GM12878 (cell line): ENCODE measurements at regions not wholly inside any gene's neighbourhood (a gene's known extent, or its start where the extent isn't known, plus 50 kb on each side); places are given as distances from the start of the nearest gene placed in this dataset.

Source experiments
- ATAC-seq: fragments of 200-7000 bp; cut with Tn5 transposase; 3 replicates; pipeline ENCODE4 v1.9.1; 2020; ENCODE audit warnings: mild to moderate bottlenecking, moderate library complexity
- BruUV-seq: library from RNA; stranded (reverse); fragments of 400-500 nt; replicated peaks from 2 replicates; lab custom pipeline; 2021; lab: Mats Ljungman, UMichigan
- CTCF ChIA-PET: fragments of 300-600 bp; sonication (Branson Sonifier 250); formaldehyde crosslinking; extraction: SDS; loops from one replicate; lab custom pipeline; 2021; ENCODE audit warnings: inconsistent platforms; lab: Yijun Ruan, JAX
- POLR2A ChIA-PET: fragments of 350-600 bp; formaldehyde crosslinking; extraction: SDS; loops from one replicate; lab custom pipeline; 2021; ENCODE audit warnings: inconsistent platforms; lab: Charles Lee
- RAD21 ChIA-PET: fragments of 300-600 bp; sonication (Branson Sonifier 250); formaldehyde crosslinking; loops from one replicate; lab custom pipeline; 2023; ENCODE audit warnings: antibody characterized with exemption; ENCODE audit not compliant: unreplicated experiment; lab: Charles Lee
- SMC1A ChIA-PET: fragments of 300-600 bp; sonication (Branson Sonifier 250); formaldehyde crosslinking; loops from one replicate; lab custom pipeline; 2023; ENCODE audit not compliant: unreplicated experiment, uncharacterized antibody; lab: Charles Lee
- DNase-seq: peaks from one replicate; pipeline ENCODE4 v3.0.0-alpha.2; 2011; ENCODE audit warnings: low read depth, low spot score
- FAIRE-seq: peaks from 3 replicates; lab custom pipeline; 2011; peaks lifted over from hg19 to GRCh38; lab: Jason Lieb, UNC
- H2AFZ ChIP-seq: 2 replicates; pipeline ENCODE4 v1.6.0; 2011; ENCODE audit warnings: low read depth, low read length, control low read depth; ENCODE audit not compliant: control insufficient read depth
- H3K27ac ChIP-seq: 2 replicates; pipeline ENCODE4 v1.5.1; 2011; ENCODE audit warnings: control low read depth; ENCODE audit not compliant: control insufficient read depth, insufficient read depth
- H3K27me3 ChIP-seq, 2 experiments: replicated peaks in 1 of 2; 2 replicates each; pipeline versions ENCODE4 v1.6.0 to v1.6.1; 2011; ENCODE audit warnings: low read length in 1 of 2; ENCODE audit not compliant: control insufficient read depth in 2 of 2, insufficient read depth in 2 of 2
- H3K36me3 ChIP-seq, 2 experiments: 2 replicates each; pipeline ENCODE4 v1.5.1; 2011; ENCODE audit warnings: low read length in 1 of 2; ENCODE audit not compliant: control insufficient read depth in 2 of 2, insufficient read depth in 2 of 2
- H3K4me1 ChIP-seq: 2 replicates; pipeline ENCODE4 v1.6.1; 2011; ENCODE audit warnings: mild to moderate bottlenecking, low read length, moderate library complexity, mixed read lengths; ENCODE audit not compliant: control insufficient read depth, insufficient read depth
- H3K4me2 ChIP-seq: 2 replicates; pipeline ENCODE4 v1.6.0; 2011; ENCODE audit warnings: control low read depth; ENCODE audit not compliant: control insufficient read depth, insufficient read depth
- H3K4me3 ChIP-seq: fragments of 200-600 bp; sonication (generic); 2 replicates; pipeline ENCODE4 v1.5.1; 2016
- H3K79me2 ChIP-seq: 2 replicates; pipeline ENCODE4 v1.6.0; 2011; ENCODE audit warnings: low read length; ENCODE audit not compliant: control insufficient read depth, insufficient read depth
- H3K9ac ChIP-seq: 2 replicates; pipeline ENCODE4 v1.8.0; 2011; ENCODE audit warnings: low read length, control low read depth, mixed read lengths; ENCODE audit not compliant: control insufficient read depth, insufficient read depth
- H3K9me3 ChIP-seq: replicated peaks from 3 replicates; pipeline ENCODE4 v1.5.1; 2011; ENCODE audit warnings: mild to moderate bottlenecking, low read length; ENCODE audit not compliant: control insufficient read depth, insufficient read depth
- H4K20me1 ChIP-seq: 2 replicates; pipeline ENCODE4 v1.6.0; 2011; ENCODE audit not compliant: control insufficient read depth, insufficient read depth
- CTCF ChIP-seq, 3 experiments: IDR thresholded peaks in 2 of 3; conservative IDR thresholded peaks in 1 of 3; 2 replicates each; pipeline ENCODE4 v1.5.1; 2011; ENCODE audit warnings: low read depth in 3 of 3, low read length in 3 of 3, mild to moderate bottlenecking in 3 of 3, control low read depth in 2 of 3, moderate library complexity in 2 of 3, inconsistent platforms in 1 of 3, mixed read lengths in 1 of 3; ENCODE audit not compliant: control insufficient read depth in 2 of 3, insufficient read depth in 1 of 3; ENCODE audit errors: extremely low read depth in 1 of 3
- RAD21 ChIP-seq: IDR thresholded peaks from 2 replicates; pipeline ENCODE4 v1.6.1; 2011; ENCODE audit warnings: mild to moderate bottlenecking, low read depth, low read length, moderate library complexity; ENCODE audit not compliant: insufficient read depth
- SMC3 ChIP-seq: IDR thresholded peaks from 2 replicates; pipeline ENCODE4 v1.6.1; 2011; ENCODE audit warnings: low read length, improper control_type of control experiment, borderline replicate concordance
- ZSCAN29 ChIP-seq: fragments of 450-650 bp; IDR thresholded peaks from 2 replicates; pipeline ENCODE4 v1.6.1; 2017; ENCODE audit warnings: mild to moderate bottlenecking, moderate library complexity
- WGBS: methylation state at CpG from one replicate; pipeline ENCODE4 v1.1.6; 2016; ENCODE audit warnings: low lambda C conversion rate; ENCODE audit not compliant: insufficient replicate concordance, insufficient coverage; ENCODE audit errors: missing lambda C conversion rate; 5-methylcytosine and 5-hydroxymethylcytosine counted together
- in situ Hi-C: fragments of 300-500 bp; cut with MboI; formaldehyde crosslinking; loops from 9 replicates; pipeline ENCODE4 v1.14.3; 2018; ENCODE audit warnings: mixed read lengths
- intact Hi-C: fragments of 100-400 bp; cut with micrococcal nuclease; formaldehyde crosslinking; loops from one replicate; pipeline ENCODE4 v1.14.2; 2022; ENCODE audit not compliant: unreplicated experiment

- no peak for DNase-seq
- BruUV-seq: no TSS peak
- TF ChIP-seq CTCF (IDR thresholded peaks at IDR 0.05 in 2 of 3, conservative IDR thresholded peaks at IDR 0.05 in 1 of 3; ENCODE audit: control insufficient read depth in 2 of 3, extremely low read depth in 1 of 3, insufficient read depth in 1 of 3, low read depth in 3 of 3, low read length in 3 of 3): peak in 2 of 3 experiments; percentile 26 to 34; a peak in 3 of 6 replicates
- TF ChIP-seq RAD21: peak; percentile 27
- TF ChIP-seq ZSCAN29: no peak
- peak; percentile 33; the same call in 1 of the 2 replicates for TF ChIP-seq SMC3
- no peaks in the 10 kb centered on the region for H3K27me3 ChIP-seq
- no peak overlapping the region for H2AFZ ChIP-seq
- RAD21 ChIA-PET: no interaction called here
- no peak overlapping the region for H3K9ac ChIP-seq
- intact Hi-C loops: loop anchor here (2.0 to 5.0 kb wide), 2 partner anchors 78 to 209 kb away; no protein-coding TSS in a partner anchor
- in situ Hi-C loops: no loop called here
- SMC1A ChIA-PET: interaction anchor here (1.3 kb wide), 1 partner anchor 78 kb away, joined by 3 read pairs; no protein-coding TSS in a partner anchor
- no peaks in the 10 kb centered on the region for H4K20me1 ChIP-seq
- no peaks in the 10 kb centered on the region for H3K79me2 ChIP-seq
- H3K4me1 ChIP-seq: no peaks in the 10 kb centered on the region
- POLR2A ChIA-PET: no interaction called here
- 10% methylated on average over 3 of the region's 3 CpGs for WGBS
- ATAC-seq: peak; percentile 38; the same call in 1 of the 3 replicates
- FAIRE-seq: no peak
- H3K4me2 ChIP-seq: no peak overlapping the region
- H3K9me3 ChIP-seq: no peaks in the 10 kb centered on the region
- no peaks in the 10 kb centered on the region for H3K36me3 ChIP-seq
- no peak overlapping the region for H3K27ac ChIP-seq
- H3K4me3 ChIP-seq: no peak overlapping the region
- CTCF ChIA-PET: interaction anchor here (0.6 to 1.1 kb wide), 3 partner anchors 78 to 369 kb away, joined by 3 to 4 read pairs (median 4); no protein-coding TSS in a partner anchor
Observed at GRCh38 chr6:133040094-133040802, 200.9 kb upstream of the EYA4 start.
